ENCODE measurements at regions not wholly inside any gene's neighbourhood (a gene's known extent, or its start where the extent isn't known, plus 50 kb on each side); places are given as distances from the start of the nearest gene placed in this dataset.

GRCh38 chr9:134218230-134218629, 53.9 kb upstream of the RNU6ATAC start:
- TF ChIP-seq CTCF (IDR thresholded peaks at IDR 0.05) = no peak

- TF ChIP-seq CTCF (IDR thresholded peaks at IDR 0.05) = no peak
Measured at GRCh38 chr9:134219646-134220060, 55.3 kb upstream of the RNU6ATAC start.

- no peak for TF ChIP-seq CTCF (IDR thresholded peaks at IDR 0.05)
Measured at GRCh38 chr9:134220311-134220710, 55.9 kb upstream of the RNU6ATAC start.

GRCh38 chr9:134221273-134222017, 57.1 kb upstream of the RNU6ATAC start:
- TF ChIP-seq CTCF (IDR thresholded peaks at IDR 0.05) = no peak

GRCh38 chr9:134222018-134222573, 57.7 kb upstream of the RNU6ATAC start:
- TF ChIP-seq CTCF (IDR thresholded peaks at IDR 0.05) = no peak

GRCh38 chr9:134223091-134223490, 58.7 kb upstream of the RNU6ATAC start:
- TF ChIP-seq CTCF (IDR thresholded peaks at IDR 0.05) = no peak

- no peak for TF ChIP-seq CTCF (IDR thresholded peaks at IDR 0.05)
Measured at GRCh38 chr9:134223591-134224122, 59.3 kb upstream of the RNU6ATAC start.

Data from LNCAP (cell line).